NCI-H510A treated with DMSO at 0.1 percent for 48 hours (cell line): ENCODE measurements at regions not wholly inside any gene's neighbourhood (a gene's known extent, or its start where the extent isn't known, plus 50 kb on each side); places are given as distances from the start of the nearest gene placed in this dataset.
"Not testable (repeated sequence)": the region's sequence is repeated elsewhere in the genome, so short reads cannot be mapped to it uniquely, and the experiment has no call there.

Source experiments
- DNase-seq: peaks from one replicate; lab custom pipeline; 2025; lab: John Stamatoyannopoulos, UW

DNA sequence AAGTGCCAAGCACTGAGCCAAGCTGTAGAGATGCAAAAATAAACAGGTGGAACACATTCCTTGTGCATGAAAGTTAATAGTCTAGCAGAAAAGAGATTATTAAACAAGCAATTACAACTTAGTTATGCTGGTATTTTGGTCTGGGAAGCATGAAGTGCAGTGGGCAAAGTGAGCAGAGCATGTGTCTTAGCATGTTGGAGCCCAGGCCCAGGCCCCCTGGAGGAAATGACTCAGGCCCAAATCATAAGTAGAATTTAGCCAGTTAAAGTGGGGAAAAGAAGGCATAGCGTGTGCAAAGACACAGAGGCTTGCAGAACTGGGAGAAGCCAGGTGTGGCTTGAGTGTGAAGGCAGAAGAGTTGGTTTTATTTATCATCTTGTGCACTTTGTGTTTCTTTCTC lies 163.8 kb upstream of the ATP11B start:
- DNase-seq = no peak

- DNase-seq = no peak
Observed at GRCh38 chr3:182631183-182632076, 161.9 kb upstream of the ATP11B start.

- DNase-seq = no peak
Observed at GRCh38 chr3:182632077-182632393, 161.3 kb upstream of the ATP11B start.

DNA sequence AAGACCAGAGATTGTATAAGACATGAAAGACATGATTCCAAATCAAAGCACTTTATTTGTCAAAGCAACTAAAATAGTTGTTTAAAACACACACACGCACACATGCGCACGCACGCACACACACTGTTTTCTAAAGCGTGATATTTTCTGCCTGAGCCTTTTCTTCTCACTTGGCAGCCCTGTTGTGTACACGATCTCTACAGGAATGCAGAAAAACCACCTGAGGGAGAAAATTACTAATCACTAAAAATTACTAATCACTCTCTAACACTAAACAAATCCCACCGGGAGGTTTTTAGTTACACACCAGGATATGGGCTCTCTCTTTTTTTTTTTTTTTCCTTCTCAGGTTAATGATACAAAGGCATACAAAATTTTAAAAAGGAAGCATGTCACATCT lies 160.1 kb upstream of the ATP11B start:
- no peak for DNase-seq

GRCh38 chr3:182636646-182637045 lies 156.7 kb upstream of the ATP11B start:
- no peak for DNase-seq

DNA sequence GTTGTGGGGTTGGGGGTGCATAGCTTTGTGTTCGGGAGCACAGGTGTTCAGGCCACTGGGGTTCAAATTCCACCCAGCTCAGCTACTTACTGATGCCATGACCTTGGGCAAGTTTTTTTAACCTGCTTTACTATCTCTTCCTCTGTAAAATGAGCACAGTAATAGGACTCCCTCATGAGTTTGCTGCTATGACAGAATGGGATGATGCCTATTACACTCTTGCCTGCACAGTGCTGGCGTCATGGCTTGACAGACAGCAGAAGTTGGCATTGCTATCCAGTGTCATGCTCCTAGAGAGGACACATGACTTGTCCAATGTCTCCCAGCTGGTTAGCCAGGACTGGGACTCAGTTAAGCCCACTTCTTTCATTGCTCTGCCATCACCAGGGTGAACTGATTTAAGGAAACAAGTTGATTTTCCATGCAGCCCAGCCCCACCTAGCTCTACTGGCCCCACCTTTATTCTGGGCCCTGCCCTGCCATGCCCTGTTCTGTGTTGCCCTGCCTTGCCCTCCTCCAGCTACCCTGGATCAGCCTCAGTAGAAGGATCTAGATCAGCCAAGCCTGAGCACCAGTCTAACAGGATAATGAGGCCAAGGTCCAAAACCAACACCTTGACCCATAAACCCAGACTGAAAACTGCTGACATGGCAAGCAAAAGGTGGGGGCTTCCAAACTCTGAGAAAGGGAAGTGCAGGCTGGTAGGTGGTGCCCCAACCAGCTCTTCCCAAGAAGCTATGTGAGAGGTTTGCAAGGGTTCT lies 155.8 kb upstream of the ATP11B start:
- DNase-seq = no peak

DNA sequence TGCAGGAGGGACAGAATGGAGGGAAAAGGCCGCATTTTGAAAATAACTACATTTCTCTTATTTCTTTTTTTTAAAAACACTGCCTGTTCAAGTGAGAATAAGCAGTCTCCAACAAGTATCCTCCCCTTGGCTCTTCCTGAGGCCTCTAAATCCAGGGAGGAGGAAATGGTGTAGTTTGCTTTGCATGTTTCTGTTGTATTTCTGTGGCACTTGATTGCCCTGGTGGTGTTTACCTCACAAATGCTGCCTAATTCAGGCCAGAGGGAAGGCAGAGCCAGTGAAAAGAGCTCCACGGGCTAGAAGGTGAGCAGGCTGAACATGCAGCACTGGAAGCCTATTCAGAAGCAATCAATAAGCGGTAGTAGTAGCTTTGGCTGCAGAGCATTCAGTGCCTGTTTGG lies 149.3 kb upstream of the ATP11B start:
- peak; percentile 24 for DNase-seq

DNA sequence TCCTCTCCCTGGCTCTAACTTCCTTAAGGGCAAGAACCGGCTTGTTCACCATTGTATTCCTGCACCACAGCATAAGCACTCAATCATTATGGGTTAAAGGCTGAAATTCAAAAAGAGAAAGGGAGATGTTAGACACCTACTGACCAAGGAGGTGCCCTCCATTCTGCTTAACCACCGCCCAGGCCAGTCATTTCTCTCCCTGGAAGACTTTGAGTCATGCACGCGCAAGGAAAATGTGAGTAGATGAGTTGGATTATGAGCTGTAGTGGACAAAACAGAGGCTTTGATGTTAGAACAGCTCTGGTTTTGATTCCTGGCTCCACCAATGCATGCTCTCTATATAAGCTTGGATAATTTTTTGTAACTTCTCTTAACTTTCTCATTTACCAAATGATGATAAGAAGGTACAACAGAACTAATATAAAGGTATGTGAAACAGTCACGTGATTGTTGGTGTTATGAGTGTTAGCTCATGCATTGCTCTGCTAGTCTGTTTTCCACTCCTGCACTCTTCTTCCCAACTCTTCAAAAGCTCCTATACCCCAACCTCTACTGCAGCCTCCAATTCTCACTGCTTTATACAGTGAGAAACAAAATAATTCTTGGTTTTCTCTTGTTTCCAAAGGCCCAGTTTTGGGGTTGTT lies 148.4 kb upstream of the ATP11B start:
- DNase-seq = no peak

GRCh38 chr3:182650568-182651128 lies 142.7 kb upstream of the ATP11B start:
- DNase-seq = no peak

DNA sequence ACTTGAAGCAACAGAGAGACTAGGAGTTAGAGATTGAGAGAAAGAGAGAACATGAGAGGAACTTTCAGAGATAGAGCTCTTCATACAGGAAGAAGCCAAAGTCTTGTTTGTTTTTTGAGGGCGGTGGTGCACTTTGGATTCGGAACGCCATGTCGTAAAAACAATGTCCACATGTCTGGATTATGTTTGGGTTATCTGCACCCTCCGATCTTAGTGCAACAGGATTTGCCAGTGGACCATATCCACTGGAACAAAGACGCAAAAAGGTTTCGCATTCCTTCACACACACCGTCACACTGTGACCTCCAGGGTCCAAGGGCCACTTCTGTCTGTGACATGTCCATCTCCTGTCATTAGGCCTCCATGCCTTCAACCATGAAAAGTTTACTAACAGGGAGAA lies 141.8 kb upstream of the ATP11B start:
- DNase-seq = no peak

- not testable (repeated sequence) for DNase-seq
Observed at GRCh38 chr3:182653065-182653464, 140.2 kb upstream of the ATP11B start.

DNA sequence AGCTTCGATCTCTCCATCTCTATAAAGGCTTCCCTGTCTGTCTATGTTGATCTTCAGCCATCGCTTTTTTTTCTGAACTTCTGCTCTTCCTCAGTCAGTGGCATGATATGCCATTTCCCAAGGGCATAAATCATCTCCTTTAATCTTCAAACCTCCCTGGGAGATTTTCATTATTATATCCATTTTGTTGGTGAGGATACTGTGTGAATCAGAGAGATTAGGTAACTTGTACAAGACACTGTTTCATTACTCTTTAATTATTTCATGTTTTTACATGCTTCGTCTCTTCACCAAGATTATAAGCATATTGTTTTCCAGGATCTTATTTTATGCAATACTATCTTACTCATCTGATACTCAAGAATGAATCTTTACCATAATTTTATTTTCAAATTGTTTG lies 124.8 kb upstream of the ATP11B start:
- DNase-seq = no peak

DNA sequence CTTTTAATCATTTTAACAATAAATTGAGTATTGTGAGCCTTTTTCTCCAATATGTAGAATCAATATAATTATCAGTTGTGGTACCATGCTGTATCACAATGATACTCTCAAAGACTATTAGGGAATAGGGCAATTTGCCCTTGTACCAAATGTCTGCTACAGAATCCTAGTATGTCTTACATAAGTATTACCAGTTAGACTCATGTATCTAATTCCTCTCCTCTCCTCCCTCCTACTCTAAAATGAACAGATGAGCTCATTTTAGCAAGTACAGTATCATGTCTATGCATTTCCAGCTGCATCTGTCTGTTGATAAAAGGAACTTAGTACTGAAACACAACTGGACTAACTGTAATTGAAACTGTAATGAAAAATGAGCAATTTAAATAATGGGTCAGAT lies 124.3 kb upstream of the ATP11B start:
- no peak for DNase-seq

DNA sequence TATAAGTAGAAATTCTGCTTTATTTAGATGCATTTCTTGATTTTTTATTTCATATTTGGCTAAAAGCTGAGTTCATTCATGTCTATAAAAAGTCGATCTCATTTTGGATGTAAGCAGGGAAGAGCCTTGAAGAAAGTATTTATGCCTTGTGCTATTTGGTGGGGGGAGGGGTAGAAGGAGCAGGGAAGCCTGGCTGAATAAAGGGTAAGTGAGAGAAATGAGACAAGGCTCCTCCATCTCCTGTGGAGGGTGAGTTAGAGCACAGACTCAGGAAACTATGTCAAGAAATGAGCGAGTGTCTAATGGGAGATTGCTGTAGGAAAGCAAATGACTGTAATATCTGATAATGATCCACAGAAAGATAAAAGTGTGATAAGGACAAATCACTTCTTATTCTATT lies 121.8 kb upstream of the ATP11B start:
- no peak for DNase-seq

GRCh38 chr3:182671942-182672341 lies 121.4 kb upstream of the ATP11B start:
- no peak for DNase-seq

DNA sequence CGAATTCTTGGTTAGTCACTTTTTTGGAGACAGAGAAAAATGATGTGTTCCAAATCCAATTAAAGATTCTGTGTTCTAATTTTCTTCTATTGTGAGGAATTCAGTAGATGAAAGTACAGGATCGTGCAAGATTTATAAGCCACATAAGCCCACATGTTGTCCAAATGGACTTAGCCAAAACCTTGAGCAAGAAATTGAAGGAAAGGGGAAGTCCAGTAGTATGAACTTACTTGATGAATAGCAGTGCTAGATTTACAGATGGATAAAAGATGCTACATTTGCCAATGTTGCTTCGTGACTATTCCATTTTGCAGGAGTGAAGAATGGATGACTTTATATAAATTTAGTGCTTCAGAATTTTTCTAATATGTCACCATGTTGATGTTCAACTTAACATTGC lies 120.0 kb upstream of the ATP11B start:
- DNase-seq = no peak

DNA sequence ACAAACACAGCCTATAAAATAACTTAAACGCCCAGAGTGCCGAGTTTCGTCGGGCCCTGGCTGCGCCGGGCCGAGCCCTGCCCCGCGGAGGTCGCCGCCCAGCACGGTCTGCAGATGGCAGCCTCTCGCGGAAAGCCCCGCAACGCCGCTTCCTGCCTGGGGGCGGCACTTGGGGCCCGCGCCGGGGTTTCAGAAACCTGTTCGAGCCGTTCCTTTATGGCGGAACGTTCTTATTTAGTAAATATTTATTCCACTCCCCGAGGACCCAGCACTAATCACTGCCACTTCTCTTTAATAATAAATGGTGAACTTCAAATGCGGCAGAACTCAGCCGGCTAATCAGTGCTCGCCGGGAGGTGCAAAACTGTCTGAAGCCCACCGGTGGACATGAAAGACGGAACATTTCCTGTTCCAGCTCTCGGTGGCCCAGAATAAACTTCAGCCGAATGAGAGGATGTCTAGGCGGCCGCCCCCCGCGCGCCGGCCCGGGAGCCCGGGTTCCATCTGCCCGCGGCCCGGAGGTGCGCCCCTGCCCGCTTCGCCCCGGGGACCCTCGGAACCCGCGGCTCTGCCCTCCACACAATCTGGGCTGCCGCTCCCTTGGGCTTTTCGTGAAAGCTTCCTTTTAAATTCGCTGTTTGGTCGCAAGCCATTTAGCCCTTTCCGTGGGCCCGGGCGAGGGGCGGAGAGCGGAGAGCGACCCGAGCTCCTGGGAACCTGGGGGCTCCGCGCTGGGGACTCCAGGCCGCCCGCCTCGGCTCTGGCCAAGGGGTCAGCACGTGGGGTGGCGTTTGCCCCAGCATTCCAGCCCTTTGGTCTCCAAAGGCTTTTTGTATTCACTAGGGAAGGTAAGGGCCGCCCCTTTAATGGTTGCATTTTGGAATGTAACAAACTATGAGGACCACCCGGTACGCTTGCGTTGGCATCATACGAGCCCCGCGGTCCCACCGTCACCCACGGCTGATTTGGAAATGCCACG lies 110.8 kb upstream of the ATP11B start:
- DNase-seq = peak; percentile 33

DNA sequence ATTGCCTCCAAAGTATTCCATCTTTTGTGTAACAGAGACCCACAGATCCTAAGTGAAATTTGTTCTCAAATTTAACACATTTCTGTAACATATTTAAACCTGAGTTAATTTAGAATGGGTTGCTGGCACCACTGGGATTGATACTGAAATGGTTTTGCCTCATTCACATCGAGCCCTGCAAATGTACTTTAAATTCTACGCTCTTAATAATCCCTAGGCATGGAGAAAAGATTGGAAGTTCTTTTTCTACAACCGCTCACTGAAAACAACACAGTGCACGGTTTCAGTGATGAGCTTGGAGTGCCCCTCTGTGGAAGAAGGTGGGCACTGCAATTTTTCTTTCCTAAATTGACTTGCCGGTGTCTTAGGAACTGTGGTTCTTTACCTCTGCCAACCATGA lies 109.9 kb upstream of the ATP11B start:
- peak; percentile 92 for DNase-seq

DNA sequence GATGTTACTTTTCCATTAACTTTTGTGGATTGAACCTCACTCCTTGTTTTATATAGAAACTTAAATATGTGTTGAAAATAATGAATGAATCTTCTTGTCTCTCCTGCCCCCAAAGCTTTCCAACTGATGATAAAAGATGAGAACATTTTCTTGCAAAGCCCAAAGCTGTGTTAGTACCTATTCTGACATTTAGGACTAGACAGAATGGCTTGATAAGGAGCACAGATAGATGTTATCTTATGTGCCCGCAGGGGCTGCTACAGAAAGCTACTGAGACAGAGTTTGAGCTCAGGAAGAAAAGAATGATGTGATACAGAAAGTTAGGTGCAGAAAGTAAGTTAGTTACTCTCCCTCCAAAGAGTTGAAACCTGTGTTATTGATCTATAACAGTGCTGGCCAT lies 109.4 kb upstream of the ATP11B start:
- no peak for DNase-seq

GRCh38 chr3:182686033-182686886 lies 107.0 kb upstream of the ATP11B start:
- DNase-seq = no peak

- DNase-seq = no peak
Observed at GRCh38 chr3:182690172-182690571, 103.1 kb upstream of the ATP11B start.
